ENCODE measurements at regions not wholly inside any gene's neighbourhood (a gene's known extent, or its start where the extent isn't known, plus 50 kb on each side); places are given as distances from the start of the nearest gene placed in this dataset.

DNA sequence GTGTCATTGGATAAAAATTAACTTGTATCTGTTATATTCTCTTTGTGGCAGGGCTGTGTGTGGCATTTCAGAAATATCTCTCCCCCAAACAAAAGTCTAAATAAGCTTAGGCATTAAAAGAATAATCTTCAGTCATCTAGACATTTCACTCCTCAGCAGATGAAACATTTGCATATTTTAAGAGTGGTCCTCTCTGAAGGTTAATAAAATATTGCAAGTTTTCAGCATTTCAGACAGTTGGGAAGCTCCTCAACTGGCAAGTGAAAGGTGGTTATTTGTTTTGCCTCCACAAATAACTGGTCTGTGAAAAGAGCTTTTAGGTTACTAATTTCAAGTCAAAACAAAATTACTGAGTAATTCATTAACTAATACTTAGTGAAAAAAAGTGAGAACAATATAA, 462.6 kb downstream of the EPHA4 start:
- no peak overlapping the region for H3K4me3 ChIP-seq (ENCODE audit: low read depth, low read length)
- DNase-seq (ENCODE audit: low read depth) = no peak
- TF ChIP-seq, protein P1, sequence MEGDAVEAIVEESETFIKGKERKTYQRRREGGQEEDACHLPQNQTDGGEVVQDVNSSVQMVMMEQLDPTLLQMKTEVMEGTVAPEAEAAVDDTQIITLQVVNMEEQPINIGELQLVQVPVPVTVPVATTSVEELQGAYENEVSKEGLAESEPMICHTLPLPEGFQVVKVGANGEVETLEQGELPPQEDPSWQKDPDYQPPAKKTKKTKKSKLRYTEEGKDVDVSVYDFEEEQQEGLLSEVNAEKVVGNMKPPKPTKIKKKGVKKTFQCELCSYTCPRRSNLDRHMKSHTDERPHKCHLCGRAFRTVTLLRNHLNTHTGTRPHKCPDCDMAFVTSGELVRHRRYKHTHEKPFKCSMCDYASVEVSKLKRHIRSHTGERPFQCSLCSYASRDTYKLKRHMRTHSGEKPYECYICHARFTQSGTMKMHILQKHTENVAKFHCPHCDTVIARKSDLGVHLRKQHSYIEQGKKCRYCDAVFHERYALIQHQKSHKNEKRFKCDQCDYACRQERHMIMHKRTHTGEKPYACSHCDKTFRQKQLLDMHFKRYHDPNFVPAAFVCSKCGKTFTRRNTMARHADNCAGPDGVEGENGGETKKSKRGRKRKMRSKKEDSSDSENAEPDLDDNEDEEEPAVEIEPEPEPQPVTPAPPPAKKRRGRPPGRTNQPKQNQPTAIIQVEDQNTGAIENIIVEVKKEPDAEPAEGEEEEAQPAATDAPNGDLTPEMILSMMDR (conservative IDR thresholded peaks at IDR 0.05; ENCODE audit: low read depth, low read length) = no peak

DNA sequence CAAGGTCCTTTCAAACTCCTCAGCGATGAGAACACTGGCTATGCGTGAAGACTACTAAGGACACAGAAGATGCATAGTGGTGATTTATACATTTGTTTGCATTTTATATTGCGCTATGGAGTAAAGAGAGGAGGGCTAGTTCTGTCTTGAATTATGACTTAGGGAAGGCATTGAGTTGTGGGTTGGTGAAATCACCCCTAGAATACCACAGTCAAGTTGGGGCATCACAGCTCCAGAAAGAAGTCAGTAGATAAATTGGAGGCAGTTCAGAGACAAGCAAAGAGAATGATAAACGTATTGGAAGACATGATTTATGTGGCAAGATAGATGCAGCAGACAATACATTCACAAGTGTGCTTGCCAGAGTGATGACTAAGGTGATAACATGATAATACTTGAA, 460.4 kb downstream of the EPHA4 start:
- TF ChIP-seq, protein P1 (conservative IDR thresholded peaks at IDR 0.05; ENCODE audit: low read depth, low read length) = no peak
- no peak overlapping the region for H3K4me3 ChIP-seq (ENCODE audit: low read depth, low read length)
- no peak for DNase-seq (ENCODE audit: low read depth)

DNA sequence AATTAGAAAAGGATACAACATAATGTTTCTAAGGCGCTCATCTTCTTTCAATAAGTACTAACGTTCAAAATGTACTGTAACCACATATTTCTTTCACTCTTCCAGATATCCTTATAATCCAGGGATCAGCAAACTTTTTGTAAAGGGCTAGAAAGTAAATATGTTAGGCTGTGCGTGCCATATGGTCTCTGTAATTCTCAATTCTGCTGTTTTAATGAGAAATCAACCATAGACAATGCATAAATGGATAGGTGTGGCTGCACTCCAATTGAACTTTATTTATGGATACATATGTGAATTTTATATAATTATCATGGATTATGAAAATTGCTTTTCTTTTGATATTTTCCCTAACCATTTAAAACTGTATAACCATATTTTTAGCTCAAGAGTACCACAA, 459.4 kb downstream of the EPHA4 start:
- DNase-seq (ENCODE audit: low read depth) = no peak
- TF ChIP-seq, protein P1 (conservative IDR thresholded peaks at IDR 0.05; ENCODE audit: low read depth, low read length) = no peak

DNA sequence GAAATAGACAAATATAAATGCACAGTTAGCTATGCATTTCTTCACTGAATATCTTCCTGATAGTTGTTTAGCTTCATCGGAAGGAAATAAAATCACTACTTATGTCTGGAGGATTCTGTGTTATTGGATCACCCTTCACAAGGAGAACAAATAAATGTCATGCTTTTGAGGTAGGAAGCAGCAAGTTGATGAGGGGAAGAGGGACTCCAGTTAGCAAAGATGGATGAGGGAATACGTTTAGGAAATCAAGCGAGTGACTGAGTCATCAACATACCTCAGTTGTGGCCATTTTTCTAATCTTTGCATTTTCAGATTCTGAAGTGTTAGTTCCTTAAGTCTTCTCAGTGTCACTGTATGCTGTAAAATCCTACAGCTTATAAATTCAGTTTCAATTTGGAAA, 456.2 kb downstream of the EPHA4 start:
- TF ChIP-seq, protein P1 (conservative IDR thresholded peaks at IDR 0.05; ENCODE audit: low read depth, low read length) = no peak
- no peak for DNase-seq (ENCODE audit: low read depth)
- no peak overlapping the region for H3K4me3 ChIP-seq (ENCODE audit: low read depth, low read length)

More for the DNA sequence above, 459.4 kb downstream of the EPHA4 start:
- no peak overlapping the region for H3K4me3 ChIP-seq (ENCODE audit: low read depth, low read length)

DNA sequence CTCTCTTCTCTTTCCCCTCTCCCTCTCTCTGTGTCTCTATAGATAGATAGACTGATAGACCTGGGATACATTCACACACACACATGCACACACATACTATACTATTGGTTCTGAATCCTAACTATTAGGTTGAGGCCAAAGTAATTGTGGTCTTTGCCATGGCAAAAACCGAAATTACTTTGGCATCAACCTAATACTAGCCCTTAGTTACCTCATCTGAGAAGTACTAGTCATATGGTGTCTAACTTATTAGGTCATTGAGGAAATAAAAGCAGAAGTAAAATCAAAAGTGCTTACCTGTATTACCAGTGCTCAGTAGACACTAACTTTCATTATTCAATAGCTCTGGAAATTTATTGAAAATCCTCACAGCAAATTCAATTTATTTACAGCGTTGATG, 451.5 kb downstream of the EPHA4 start:
- DNase-seq (ENCODE audit: low read depth) = no peak
- TF ChIP-seq, protein P1 (conservative IDR thresholded peaks at IDR 0.05; ENCODE audit: low read depth, low read length) = no peak
- no peak overlapping the region for H3K4me3 ChIP-seq (ENCODE audit: low read depth, low read length)

DNA sequence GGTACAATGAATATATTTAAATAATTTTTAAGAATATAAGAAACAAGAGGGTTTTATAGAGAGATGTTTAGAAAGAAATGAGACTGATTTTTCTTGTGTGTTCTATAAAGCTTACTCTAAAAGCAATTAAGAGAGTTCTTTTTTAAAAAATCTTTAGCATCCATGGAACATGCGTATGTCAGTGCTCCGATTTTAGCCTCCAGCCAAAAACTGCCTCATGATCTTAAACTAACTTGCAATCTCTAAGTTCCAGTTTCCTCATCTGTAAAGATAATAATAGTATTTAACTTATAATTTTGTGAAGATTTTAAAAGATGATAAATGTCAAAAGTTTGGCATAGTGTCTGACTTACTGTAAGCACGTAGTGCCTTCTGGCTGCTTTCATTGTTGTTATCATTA, 448.7 kb downstream of the EPHA4 start:
- no peak for DNase-seq (ENCODE audit: low read depth)
- no peak overlapping the region for H3K4me3 ChIP-seq (ENCODE audit: low read depth, low read length)
- TF ChIP-seq, protein P1 (conservative IDR thresholded peaks at IDR 0.05; ENCODE audit: low read depth, low read length) = no peak

DNA sequence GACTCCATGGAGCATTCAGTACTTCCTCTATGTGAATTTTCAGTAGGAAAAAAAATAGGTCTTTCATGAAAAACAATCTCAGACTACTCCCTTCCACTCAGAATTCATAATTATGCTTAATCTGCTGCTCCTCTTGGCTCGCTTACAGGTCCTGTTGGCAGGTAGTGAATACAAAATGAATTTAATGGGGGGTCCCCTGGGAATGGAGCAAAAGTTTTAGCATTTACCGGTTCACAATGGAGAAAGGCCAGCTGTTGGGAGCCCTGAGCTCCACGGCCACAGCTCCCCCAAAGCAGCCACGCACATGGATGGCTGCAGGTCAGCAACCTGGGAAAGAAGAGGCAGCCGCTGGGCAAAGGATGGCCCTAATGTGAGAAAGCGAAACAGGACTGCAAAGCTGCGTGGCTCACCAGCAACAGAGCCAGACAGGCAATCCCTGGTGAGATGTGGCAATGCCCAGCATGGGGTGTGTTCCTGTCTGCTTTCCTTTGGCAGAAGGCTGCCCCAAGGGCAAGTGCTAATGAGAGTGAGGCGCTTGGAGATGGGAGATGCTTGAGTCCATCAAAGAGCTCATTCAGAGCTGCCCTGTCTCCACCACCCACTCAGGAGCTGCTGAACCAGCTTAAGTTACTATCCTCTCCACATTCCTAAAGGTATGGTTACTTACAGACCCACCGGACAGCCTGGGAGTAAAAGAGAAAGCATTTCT, 447.4 kb downstream of the EPHA4 start:
- no peak for DNase-seq (ENCODE audit: low read depth)
- TF ChIP-seq, protein P1 (conservative IDR thresholded peaks at IDR 0.05; ENCODE audit: low read depth, low read length) = no peak
- no peak overlapping the region for H3K4me3 ChIP-seq (ENCODE audit: low read depth, low read length)
